Esophagus muscularis mucosa (tissue), 3 donors: ENCODE measurements at regions not wholly inside any gene's neighbourhood (a gene's known extent, or its start where the extent isn't known, plus 50 kb on each side); places are given as distances from the start of the nearest gene placed in this dataset.
"Not testable (repeated sequence)": the region's sequence is repeated elsewhere in the genome, so short reads cannot be mapped to it uniquely, and the experiment has no call there.

Experiments
- CTCF ChIP-seq, 3 experiments: fragments of 200-600 bp in 2 of 3; fragments of 450-650 bp in 1 of 3; sonication (generic) in 2 of 3; IDR thresholded peaks; one replicate each; pipeline ENCODE4 v1.5.1; 2017 to 2019; ENCODE audit warnings: antibody characterized with exemption in 3 of 3, mild to moderate bottlenecking in 2 of 3, moderate library complexity in 1 of 3
- POLR2AphosphoS5 ChIP-seq, 2 donors: sonication (generic); formaldehyde crosslinking; IDR thresholded peaks; one replicate each; pipeline ENCODE4 v1.6.1; 2017; ENCODE audit warnings: antibody characterized with exemption in 2 of 2

- TF ChIP-seq CTCF, POLR2AphosphoS5 (IDR thresholded peaks at IDR 0.05): not testable (repeated sequence)
Measured at GRCh38 chr6:11457422-11457821, 80.1 kb upstream of the TMEM170B start.
